ENCODE measurements at regions not wholly inside any gene's neighbourhood (a gene's known extent, or its start where the extent isn't known, plus 50 kb on each side); places are given as distances from the start of the nearest gene placed in this dataset.

DNA sequence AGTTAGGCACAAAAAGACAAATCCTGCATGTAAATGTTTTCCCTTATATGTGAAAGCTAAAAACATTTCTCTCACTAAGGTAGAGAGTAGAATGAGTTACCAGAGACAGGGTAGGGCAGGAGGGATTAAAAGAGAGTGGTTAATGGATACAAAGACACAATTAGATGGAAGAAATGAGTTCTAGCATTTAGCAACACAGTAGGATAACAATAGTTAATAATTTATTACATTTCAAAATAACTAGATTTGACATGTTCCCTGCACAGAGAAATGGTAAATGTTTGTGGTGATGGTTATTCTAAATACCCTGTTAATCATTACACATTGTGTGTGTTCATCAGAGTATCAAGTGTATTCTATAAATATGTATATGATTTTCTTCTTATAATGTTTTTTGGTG is 1400.7 kb downstream of the OTOL1 start:
- H3K9ac ChIP-seq (ENCODE audit: insufficient read depth, low read depth, low read length) = no peak overlapping the region
- H3K4me3 ChIP-seq (replicated peaks in 1 of 3; ENCODE audit: insufficient read depth in 1 of 3, low read depth in 2 of 3, low read length in 3 of 3) = no peak overlapping the region
- intact Hi-C loops (cut with micrococcal nuclease; ENCODE audit: unreplicated experiment) = no loop called here
- no peak for ATAC-seq
- no TSS peak for BruUV-seq (replicated peaks)
- no peak overlapping the region for H3K4me2 ChIP-seq (ENCODE audit: low read depth, low read length)
- H3K9me3 ChIP-seq (ENCODE audit: low read length) = peaks cover 43% of the 10 kb centered on the region
- DNase-seq (ENCODE audit: low spot score) = no peak
- H3K36me3 ChIP-seq (replicated peaks in 1 of 2; ENCODE audit: control insufficient read depth in 1 of 2, insufficient read depth in 2 of 2, low read length in 2 of 2) = no peaks in the 10 kb centered on the region
- ChIA-PET CTCF (ENCODE audit: low intra/inter-chr PET ratio, low total read pairs) (no interaction called here), POLR2A (no interaction called here)
- FAIRE-seq = no peak
- H4K20me1 ChIP-seq (ENCODE audit: insufficient read depth, low read length) = no peaks in the 10 kb centered on the region
- no peak overlapping the region for H3K27ac ChIP-seq (ENCODE audit: extremely low read length, insufficient read depth, low read length)
- in situ Hi-C loops (cut with HindIII; ENCODE audit: extremely low pct_ligation_motif_present, low pct_unique_long_range_greater_than_20kb) = no loop called here
- no peaks in the 10 kb centered on the region for H3K4me1 ChIP-seq (ENCODE audit: insufficient read depth, low read length)
- H3K79me2 ChIP-seq (ENCODE audit: insufficient read depth, low read length) = no peaks in the 10 kb centered on the region
- no peaks in the 10 kb centered on the region for H3K27me3 ChIP-seq (ENCODE audit: control insufficient read depth in 1 of 2, insufficient read depth in 2 of 2, low read length in 2 of 2)
- TF ChIP-seq SRSF4 (IDR thresholded peaks at IDR 0.05; ENCODE audit: low read depth, low read length, poor library complexity, severe bottlenecking) = no peak
- H2AFZ ChIP-seq (ENCODE audit: low read length) = no peak overlapping the region

- H3K4me3 ChIP-seq (replicated peaks in 1 of 3; ENCODE audit: insufficient read depth in 1 of 3, low read depth in 2 of 3, low read length in 3 of 3) = no peak overlapping the region
- in situ Hi-C loops (cut with HindIII; ENCODE audit: extremely low pct_ligation_motif_present, low pct_unique_long_range_greater_than_20kb) = no loop called here
Observed at GRCh38 chr3:162932503-162932902, 1435.9 kb downstream of the OTOL1 start.

More at GRCh38 chr3:162932503-162932902, 1435.9 kb downstream of the OTOL1 start:
- Histone ChIP-seq H4K20me1 (ENCODE audit: insufficient read depth, low read length) (no peaks in the 10 kb centered on the region), H3K27ac (ENCODE audit: extremely low read length, insufficient read depth, low read length) (no peak overlapping the region), H3K4me2 (ENCODE audit: low read depth, low read length) (no peak overlapping the region), H3K79me2 (ENCODE audit: insufficient read depth, low read length) (no peaks in the 10 kb centered on the region), H3K4me1 (ENCODE audit: insufficient read depth, low read length) (no peaks in the 10 kb centered on the region), H3K27me3 (ENCODE audit: control insufficient read depth in 1 of 2, insufficient read depth in 2 of 2, low read length in 2 of 2) (no peaks in the 10 kb centered on the region; a peak in 1 of 5 replicates), H3K36me3 (replicated peaks in 1 of 2; ENCODE audit: control insufficient read depth in 1 of 2, insufficient read depth in 2 of 2, low read length in 2 of 2) (no peaks in the 10 kb centered on the region), H2AFZ (ENCODE audit: low read length) (no peak overlapping the region), H3K9me3 (ENCODE audit: low read length) (no peaks in the 10 kb centered on the region), H3K9ac (ENCODE audit: insufficient read depth, low read depth, low read length) (no peak overlapping the region)
- ATAC-seq = no peak
- intact Hi-C loops (cut with micrococcal nuclease; ENCODE audit: unreplicated experiment) = no loop called here
- WGBS (ENCODE audit: low lambda C conversion rate) = 2% methylated on average over 2 of the region's 2 CpGs
- BruUV-seq (replicated peaks) = no TSS peak
- no peak for DNase-seq (ENCODE audit: low spot score)
- no peak for FAIRE-seq
- ChIA-PET CTCF (ENCODE audit: low intra/inter-chr PET ratio, low total read pairs) (no interaction called here), POLR2A (no interaction called here)
- TF ChIP-seq MAFF (IDR thresholded peaks at IDR 0.05; ENCODE audit: low read depth, low read length) (peak; percentile 99), FOXP4 (CRISPR knock-in tag; IDR thresholded peaks at IDR 0.05) (no peak), MAFK (conservative IDR thresholded peaks at IDR 0.05 in 1 of 2, IDR thresholded peaks at IDR 0.05 in 1 of 2; ENCODE audit: low read length in 2 of 2) (peak; percentile 98 to 100), JUND (CRISPR knock-in tag; IDR thresholded peaks at IDR 0.05) (no peak)

Data from HepG2 (cell line).